ENCODE measurements at regions not wholly inside any gene's neighbourhood (a gene's known extent, or its start where the extent isn't known, plus 50 kb on each side); places are given as distances from the start of the nearest gene placed in this dataset.
"Not testable (repeated sequence)": the region's sequence is repeated elsewhere in the genome, so short reads cannot be mapped to it uniquely, and the experiment has no call there.

DNA sequence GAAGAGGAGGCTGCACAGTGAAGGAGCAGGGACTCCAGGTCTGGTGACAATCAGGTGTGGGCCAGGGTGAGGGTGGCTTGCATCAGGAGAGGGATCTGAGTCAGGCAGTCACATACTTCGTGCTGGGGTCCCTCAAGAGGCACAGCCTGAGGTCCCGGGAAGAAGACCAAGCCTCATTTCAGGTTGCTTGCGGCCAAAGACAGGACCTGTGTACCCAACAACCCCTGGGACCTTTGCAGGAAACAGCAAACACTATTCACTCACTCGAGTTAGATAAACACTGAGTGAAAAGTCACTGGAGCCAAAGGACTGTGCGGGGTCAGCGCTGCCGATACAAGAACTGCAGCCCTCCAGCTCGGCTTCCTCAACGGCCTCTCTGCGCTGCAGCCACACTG is 104.4 kb downstream of the SINHCAF start:
- no peaks in the 10 kb centered on the region for H3K27me3 ChIP-seq (replicated peaks; ENCODE audit: control insufficient read depth, insufficient read depth, low read length)
- no peak for DNase-seq (ENCODE audit: extremely low read depth, insufficient read length)

DNA sequence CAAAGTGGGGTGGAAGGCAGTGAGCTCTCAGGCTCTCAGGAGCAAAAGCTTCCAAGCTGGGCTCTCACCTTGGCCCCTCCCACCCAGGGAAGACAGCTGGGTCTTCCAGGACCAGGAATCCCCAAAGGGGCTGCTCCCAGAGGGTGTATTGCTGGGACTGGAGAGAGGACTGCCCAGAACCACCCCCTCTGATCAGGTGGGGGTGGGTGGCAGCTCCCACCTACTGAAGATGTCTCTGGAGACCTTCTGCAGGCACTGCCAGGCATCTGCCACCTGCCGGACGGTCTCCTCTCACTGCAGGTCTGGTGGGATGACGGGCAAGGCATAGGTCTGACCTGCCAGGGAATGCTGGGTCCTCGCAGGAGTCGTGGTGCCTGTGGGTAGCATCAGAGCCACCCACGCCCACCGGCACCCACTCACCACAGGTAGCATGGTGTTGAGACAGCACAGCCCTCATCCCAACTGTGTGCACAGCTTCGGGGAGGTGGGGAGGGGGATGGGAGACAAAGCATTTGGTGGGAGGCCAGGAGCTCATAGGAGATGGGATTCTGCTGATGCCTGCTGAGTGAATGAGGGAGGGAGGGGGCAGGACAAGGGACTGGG is 103.2 kb downstream of the SINHCAF start:
- DNase-seq (ENCODE audit: extremely low read depth, insufficient read length): no peak

More for the DNA sequence above, 104.4 kb downstream of the SINHCAF start:
- H3K4me3 ChIP-seq (replicated peaks; ENCODE audit: low read depth, low read length): no peak overlapping the region
- no peaks in the 10 kb centered on the region for H3K36me3 ChIP-seq (ENCODE audit: control insufficient read depth, insufficient read depth, low read length)
- TF ChIP-seq, protein P1, sequence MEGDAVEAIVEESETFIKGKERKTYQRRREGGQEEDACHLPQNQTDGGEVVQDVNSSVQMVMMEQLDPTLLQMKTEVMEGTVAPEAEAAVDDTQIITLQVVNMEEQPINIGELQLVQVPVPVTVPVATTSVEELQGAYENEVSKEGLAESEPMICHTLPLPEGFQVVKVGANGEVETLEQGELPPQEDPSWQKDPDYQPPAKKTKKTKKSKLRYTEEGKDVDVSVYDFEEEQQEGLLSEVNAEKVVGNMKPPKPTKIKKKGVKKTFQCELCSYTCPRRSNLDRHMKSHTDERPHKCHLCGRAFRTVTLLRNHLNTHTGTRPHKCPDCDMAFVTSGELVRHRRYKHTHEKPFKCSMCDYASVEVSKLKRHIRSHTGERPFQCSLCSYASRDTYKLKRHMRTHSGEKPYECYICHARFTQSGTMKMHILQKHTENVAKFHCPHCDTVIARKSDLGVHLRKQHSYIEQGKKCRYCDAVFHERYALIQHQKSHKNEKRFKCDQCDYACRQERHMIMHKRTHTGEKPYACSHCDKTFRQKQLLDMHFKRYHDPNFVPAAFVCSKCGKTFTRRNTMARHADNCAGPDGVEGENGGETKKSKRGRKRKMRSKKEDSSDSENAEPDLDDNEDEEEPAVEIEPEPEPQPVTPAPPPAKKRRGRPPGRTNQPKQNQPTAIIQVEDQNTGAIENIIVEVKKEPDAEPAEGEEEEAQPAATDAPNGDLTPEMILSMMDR (IDR thresholded peaks at IDR 0.05; ENCODE audit: insufficient read depth, low read length, poor library complexity, severe bottlenecking): no peak

DNA sequence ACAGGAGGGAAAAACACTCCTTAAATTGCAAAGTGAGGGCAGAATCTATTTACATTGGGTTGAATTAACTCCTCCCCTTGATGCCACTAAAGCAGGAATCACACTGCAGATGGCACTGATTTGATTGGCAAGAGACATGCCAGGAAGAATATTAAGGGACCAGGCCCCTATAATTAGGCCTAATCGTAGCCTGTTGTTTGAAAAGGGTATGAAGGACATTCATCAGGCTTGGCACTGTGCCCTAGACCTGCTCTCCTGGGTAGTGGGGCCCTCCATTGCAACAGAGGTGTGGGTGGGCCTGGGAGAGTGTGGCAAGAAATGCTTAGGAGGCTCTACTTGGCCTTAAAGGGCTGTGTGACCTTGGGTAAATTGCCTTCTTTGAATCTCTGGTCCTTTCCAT is 102.3 kb downstream of the SINHCAF start:
- not testable (repeated sequence) for H3K4me3 ChIP-seq (replicated peaks; ENCODE audit: low read depth, low read length); H3K36me3 ChIP-seq (ENCODE audit: control insufficient read depth, insufficient read depth, low read length); H3K27me3 ChIP-seq (replicated peaks; ENCODE audit: control insufficient read depth, insufficient read depth, low read length); DNase-seq (ENCODE audit: extremely low read depth, insufficient read length)

More for the DNA sequence above, 103.2 kb downstream of the SINHCAF start:
- Histone ChIP-seq H3K27me3 (replicated peaks; ENCODE audit: control insufficient read depth, insufficient read depth, low read length) (no peaks in the 10 kb centered on the region), H3K36me3 (ENCODE audit: control insufficient read depth, insufficient read depth, low read length) (no peaks in the 10 kb centered on the region), H3K4me3 (replicated peaks; ENCODE audit: low read depth, low read length) (no peak overlapping the region)
- TF ChIP-seq, protein P1 (IDR thresholded peaks at IDR 0.05; ENCODE audit: insufficient read depth, low read length, poor library complexity, severe bottlenecking): no peak

DNA sequence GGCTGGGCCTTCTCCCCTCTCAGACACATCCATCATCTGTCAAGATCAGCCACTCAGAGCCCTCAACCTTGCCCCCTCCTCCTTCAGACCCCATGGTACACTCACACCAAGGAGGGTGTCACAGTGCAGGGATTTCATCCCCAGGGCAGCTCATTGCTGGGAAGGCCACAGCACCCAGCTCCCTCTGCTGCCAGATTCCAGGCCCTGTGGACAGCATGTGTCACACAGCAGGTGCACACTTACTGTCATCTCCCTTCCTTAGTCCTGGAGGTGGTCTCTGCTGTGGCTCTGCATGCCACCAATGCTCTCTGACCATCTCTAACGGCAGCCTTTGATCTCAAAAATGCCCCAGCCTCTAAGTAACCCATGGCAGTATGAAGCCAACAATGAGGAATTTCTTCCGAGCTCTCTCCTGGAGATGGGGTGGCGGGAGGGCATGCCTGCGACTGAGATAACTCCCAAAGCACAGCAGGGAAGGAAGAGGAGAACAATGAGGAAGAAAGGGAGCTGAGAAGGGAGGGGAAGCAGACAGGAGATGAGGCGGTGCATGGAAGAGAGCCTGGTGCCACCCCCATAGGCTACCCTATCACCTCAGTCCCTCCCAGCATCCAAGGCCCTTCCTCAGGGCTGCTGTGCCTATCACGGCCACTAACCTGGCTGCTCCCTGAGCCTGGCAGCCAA is 101.0 kb downstream of the SINHCAF start:
- H3K4me3 ChIP-seq (replicated peaks; ENCODE audit: low read depth, low read length): no peak overlapping the region
- H3K27me3 ChIP-seq (replicated peaks; ENCODE audit: control insufficient read depth, insufficient read depth, low read length): no peaks in the 10 kb centered on the region
- TF ChIP-seq, protein P1 (IDR thresholded peaks at IDR 0.05; ENCODE audit: insufficient read depth, low read length, poor library complexity, severe bottlenecking): no peak
- H3K36me3 ChIP-seq (ENCODE audit: control insufficient read depth, insufficient read depth, low read length): no peaks in the 10 kb centered on the region
- DNase-seq (ENCODE audit: extremely low read depth, insufficient read length): no peak

DNA sequence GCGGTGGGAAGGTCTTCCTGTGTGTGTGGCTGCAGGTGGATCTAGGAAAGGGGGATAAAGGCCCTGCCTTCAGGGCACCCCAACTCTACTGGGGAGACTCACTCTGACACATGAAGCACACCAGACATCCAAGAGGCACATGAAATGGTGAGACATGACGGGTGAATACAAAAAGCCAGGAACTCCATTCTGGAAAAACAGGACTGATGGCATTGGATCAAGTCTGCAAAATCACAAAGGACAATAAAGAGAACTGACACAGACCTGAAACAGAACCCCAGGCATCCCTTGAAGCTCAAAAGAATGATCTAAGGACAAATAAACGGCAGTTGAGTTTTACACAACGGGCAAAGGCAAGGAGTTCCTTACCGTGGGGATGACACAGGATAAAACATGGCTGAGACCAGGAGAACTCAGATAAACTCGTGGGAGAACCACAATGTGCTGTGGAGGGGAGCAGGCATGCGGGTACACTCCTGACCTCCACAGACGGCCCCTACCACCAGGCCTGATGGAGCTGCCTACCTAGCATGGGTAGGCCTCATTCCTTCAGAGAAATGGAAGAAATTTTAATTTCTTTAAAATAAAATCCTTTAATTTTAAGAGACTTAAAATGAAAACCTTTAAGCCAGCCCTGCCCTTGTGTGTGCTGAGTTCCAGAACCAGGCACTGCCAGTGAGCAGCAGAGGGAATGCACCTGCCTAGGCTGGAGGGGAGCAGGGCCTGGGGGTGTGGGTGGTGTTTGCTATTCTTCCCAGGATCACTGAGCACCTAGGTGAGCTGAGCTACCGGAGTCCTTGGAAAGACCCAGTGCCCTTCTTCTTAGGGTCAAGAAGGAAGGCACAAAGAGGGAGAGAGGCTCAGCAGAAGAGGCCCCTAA is 100.1 kb downstream of the SINHCAF start:
- Histone ChIP-seq H3K36me3 (ENCODE audit: control insufficient read depth, insufficient read depth, low read length) (no peaks in the 10 kb centered on the region), H3K27me3 (replicated peaks; ENCODE audit: control insufficient read depth, insufficient read depth, low read length) (no peaks in the 10 kb centered on the region), H3K4me3 (replicated peaks; ENCODE audit: low read depth, low read length) (no peak overlapping the region)
- no peak for DNase-seq (ENCODE audit: extremely low read depth, insufficient read length)
- TF ChIP-seq, protein P1 (IDR thresholded peaks at IDR 0.05; ENCODE audit: insufficient read depth, low read length, poor library complexity, severe bottlenecking): no peak

DNA sequence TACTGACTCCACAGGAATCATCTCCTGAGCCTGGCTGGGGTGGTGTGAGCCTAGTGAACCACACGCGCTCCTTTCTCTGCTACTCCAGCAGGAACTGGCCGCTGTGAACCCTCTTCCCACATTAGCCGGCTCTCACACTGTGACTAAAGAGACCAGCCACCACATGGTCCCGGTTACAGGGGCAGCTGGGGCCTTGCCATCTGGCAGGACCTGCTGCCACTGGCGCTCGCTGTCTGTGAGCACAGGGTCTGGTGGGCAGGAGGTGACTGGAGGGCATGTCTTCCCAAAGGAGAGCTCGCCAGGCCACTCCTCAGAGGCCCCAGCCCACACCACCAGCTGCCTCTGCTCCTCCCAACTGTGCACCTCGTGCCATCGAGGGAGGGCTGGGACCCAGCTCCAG is 99.3 kb downstream of the SINHCAF start:
- no peaks in the 10 kb centered on the region for H3K36me3 ChIP-seq (ENCODE audit: control insufficient read depth, insufficient read depth, low read length)
- TF ChIP-seq, protein P1 (IDR thresholded peaks at IDR 0.05; ENCODE audit: insufficient read depth, low read length, poor library complexity, severe bottlenecking): no peak
- no peaks in the 10 kb centered on the region for H3K27me3 ChIP-seq (replicated peaks; ENCODE audit: control insufficient read depth, insufficient read depth, low read length)
- DNase-seq (ENCODE audit: extremely low read depth, insufficient read length): no peak
- no peak overlapping the region for H3K4me3 ChIP-seq (replicated peaks; ENCODE audit: low read depth, low read length)
